GM19452 (cell line): ENCODE measurements at regions not wholly inside any gene's neighbourhood (a gene's known extent, or its start where the extent isn't known, plus 50 kb on each side); places are given as distances from the start of the nearest gene placed in this dataset.

Experiments used
- ATAC-seq: cut with Tn5 transposase; IDR thresholded peaks from one replicate; pipeline ENCODE4 v1.9.1; 2021; ENCODE audit not compliant: unreplicated experiment

- ATAC-seq, result no peak
Measured at GRCh38 chr19:27672309-27673047, 1540.5 kb downstream of the UQCRFS1 start.

GRCh38 chr19:27671876-27672275 lies 1541.1 kb downstream of the UQCRFS1 start:
- no peak for ATAC-seq

GRCh38 chr19:27660428-27660827 lies 1552.5 kb downstream of the UQCRFS1 start:
- ATAC-seq, result no peak

- ATAC-seq, result no peak
Measured at GRCh38 chr19:27657271-27658051, 1555.5 kb downstream of the UQCRFS1 start.

- ATAC-seq, result no peak
Measured at GRCh38 chr19:27654266-27654990, 1558.5 kb downstream of the UQCRFS1 start.

- ATAC-seq, result no peak
Measured at GRCh38 chr19:27652796-27653195, 1560.2 kb downstream of the UQCRFS1 start.

- no peak for ATAC-seq
Measured at GRCh38 chr19:27652281-27652680, 1560.7 kb downstream of the UQCRFS1 start.

- no peak for ATAC-seq
Measured at GRCh38 chr19:27647423-27647822, 1565.5 kb downstream of the UQCRFS1 start.

GRCh38 chr19:27635401-27635800 lies 1577.5 kb downstream of the UQCRFS1 start:
- ATAC-seq, result no peak

GRCh38 chr19:27618006-27618405 lies 1594.9 kb downstream of the UQCRFS1 start:
- no peak for ATAC-seq

GRCh38 chr19:27580906-27581305 lies 1632.0 kb downstream of the UQCRFS1 start:
- ATAC-seq, result no peak
